ENCODE measurements at regions not wholly inside any gene's neighbourhood (a gene's known extent, or its start where the extent isn't known, plus 50 kb on each side); places are given as distances from the start of the nearest gene placed in this dataset.

DNA sequence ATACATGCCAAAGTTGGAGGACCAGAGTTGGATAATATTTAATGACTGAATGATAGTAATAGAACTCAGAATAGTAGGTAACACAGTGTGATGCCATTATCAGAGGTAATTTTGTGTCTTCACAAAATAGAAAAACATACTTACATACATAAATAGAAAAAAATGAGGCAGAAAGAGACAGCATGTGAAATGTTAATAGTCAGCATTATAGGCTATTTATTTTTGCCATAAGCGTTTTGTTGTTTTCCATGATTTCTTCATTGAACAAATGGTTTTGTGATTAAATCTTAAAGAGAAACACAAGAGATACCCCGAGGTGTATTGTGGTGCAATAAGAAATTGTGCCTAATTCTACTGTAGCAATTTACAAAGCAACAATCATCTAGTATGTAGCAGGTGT lies 626.3 kb downstream of the KCNJ2 start:
- Histone ChIP-seq H3K36me3 (ENCODE audit: low read depth, low read length) (no peaks in the 10 kb centered on the region), H3K4me1 (ENCODE audit: insufficient read depth, low read length) (no peaks in the 10 kb centered on the region), H3K4me3 (ENCODE audit: low read length) (no peak overlapping the region), H3F3A (ENCODE audit: low read length, unreplicated experiment) (no peaks in the 10 kb centered on the region), H3K9me2 (replicated peaks; ENCODE audit: low read length) (no peaks in the 10 kb centered on the region), H3K79me2 (ENCODE audit: low read length) (no peaks in the 10 kb centered on the region), H3K9ac (ENCODE audit: low read length) (no peak overlapping the region), H4K20me1 (ENCODE audit: low read length) (no peaks in the 10 kb centered on the region), H3K9me3 (ENCODE audit: low read length) (no peaks in the 10 kb centered on the region), H3K4me2 (ENCODE audit: low read length) (no peak overlapping the region), H2AFZ (ENCODE audit: low read length) (no peak overlapping the region), H3K27me3 (ENCODE audit: low read length) (no peaks in the 10 kb centered on the region), H3K27ac (ENCODE audit: low read length) (no peak overlapping the region)
- ATAC-seq (no peak), DNase-seq (no peak)
- TF ChIP-seq EZH2phosphoT487 (IDR thresholded peaks at IDR 0.05; ENCODE audit: borderline replicate concordance, low read length) (no peak), EZH2 (IDR thresholded peaks at IDR 0.05; ENCODE audit: low read length, unreplicated experiment) (no peak)
- TF ChIP-seq, protein P1, sequence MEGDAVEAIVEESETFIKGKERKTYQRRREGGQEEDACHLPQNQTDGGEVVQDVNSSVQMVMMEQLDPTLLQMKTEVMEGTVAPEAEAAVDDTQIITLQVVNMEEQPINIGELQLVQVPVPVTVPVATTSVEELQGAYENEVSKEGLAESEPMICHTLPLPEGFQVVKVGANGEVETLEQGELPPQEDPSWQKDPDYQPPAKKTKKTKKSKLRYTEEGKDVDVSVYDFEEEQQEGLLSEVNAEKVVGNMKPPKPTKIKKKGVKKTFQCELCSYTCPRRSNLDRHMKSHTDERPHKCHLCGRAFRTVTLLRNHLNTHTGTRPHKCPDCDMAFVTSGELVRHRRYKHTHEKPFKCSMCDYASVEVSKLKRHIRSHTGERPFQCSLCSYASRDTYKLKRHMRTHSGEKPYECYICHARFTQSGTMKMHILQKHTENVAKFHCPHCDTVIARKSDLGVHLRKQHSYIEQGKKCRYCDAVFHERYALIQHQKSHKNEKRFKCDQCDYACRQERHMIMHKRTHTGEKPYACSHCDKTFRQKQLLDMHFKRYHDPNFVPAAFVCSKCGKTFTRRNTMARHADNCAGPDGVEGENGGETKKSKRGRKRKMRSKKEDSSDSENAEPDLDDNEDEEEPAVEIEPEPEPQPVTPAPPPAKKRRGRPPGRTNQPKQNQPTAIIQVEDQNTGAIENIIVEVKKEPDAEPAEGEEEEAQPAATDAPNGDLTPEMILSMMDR (conservative IDR thresholded peaks at IDR 0.05; ENCODE audit: low read depth, low read length), result no peak
- intact Hi-C loops (cut with micrococcal nuclease), result no loop called here
- ChIA-PET CTCF (no interaction called here), POLR2A (ENCODE audit: unreplicated experiment) (no interaction called here)
- BruUV-seq (replicated peaks), result no TSS peak

DNA sequence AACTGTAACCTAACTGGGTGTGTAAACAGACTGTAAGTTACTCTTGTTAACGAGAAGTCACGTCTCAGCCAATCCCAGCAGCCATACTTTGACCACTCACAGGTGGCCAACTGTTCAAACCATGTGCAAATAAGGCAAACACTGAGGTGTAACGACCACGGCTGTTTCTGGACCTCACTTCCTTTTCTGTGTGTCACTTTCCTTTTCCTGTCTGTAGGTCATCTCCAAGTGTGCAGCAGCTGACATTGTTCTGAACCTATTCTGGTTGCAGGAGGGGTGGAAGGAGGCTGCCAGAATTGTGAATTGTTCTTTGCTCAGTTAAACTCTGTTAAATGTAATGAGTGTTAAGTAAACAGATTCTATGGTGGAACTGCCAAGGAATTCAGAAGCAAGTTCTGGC lies 627.4 kb downstream of the KCNJ2 start:
- Histone ChIP-seq H3K36me3 (ENCODE audit: low read depth, low read length) (no peaks in the 10 kb centered on the region), H3K4me3 (ENCODE audit: low read length) (no peak overlapping the region), H3K79me2 (ENCODE audit: low read length) (no peaks in the 10 kb centered on the region), H3K4me2 (ENCODE audit: low read length) (no peak overlapping the region), H2AFZ (ENCODE audit: low read length) (peak overlapping the region; percentile 15; the same call in 1 of the 2 replicates), H3K9ac (ENCODE audit: low read length) (no peak overlapping the region), H3K9me2 (replicated peaks; ENCODE audit: low read length) (no peaks in the 10 kb centered on the region), H3K27me3 (ENCODE audit: low read length) (no peaks in the 10 kb centered on the region), H3F3A (ENCODE audit: low read length, unreplicated experiment) (no peaks in the 10 kb centered on the region), H3K9me3 (ENCODE audit: low read length) (no peaks in the 10 kb centered on the region), H4K20me1 (ENCODE audit: low read length) (no peaks in the 10 kb centered on the region), H3K27ac (ENCODE audit: low read length) (no peak overlapping the region), H3K4me1 (ENCODE audit: insufficient read depth, low read length) (no peaks in the 10 kb centered on the region)
- ATAC-seq, result peak; percentile 15; the same call in 1 of the 2 replicates
- no TSS peak for BruUV-seq (replicated peaks)
- peak; percentile 7 for DNase-seq
- ChIA-PET CTCF (no interaction called here), POLR2A (ENCODE audit: unreplicated experiment) (no interaction called here)
- no peak for TF ChIP-seq EZH2 (IDR thresholded peaks at IDR 0.05; ENCODE audit: low read length, unreplicated experiment)
- no peak for TF ChIP-seq EZH2phosphoT487 (IDR thresholded peaks at IDR 0.05; ENCODE audit: borderline replicate concordance, low read length)
- TF ChIP-seq, protein P1 (conservative IDR thresholded peaks at IDR 0.05; ENCODE audit: low read depth, low read length), result no peak
- intact Hi-C loops (cut with micrococcal nuclease), result no loop called here

DNA sequence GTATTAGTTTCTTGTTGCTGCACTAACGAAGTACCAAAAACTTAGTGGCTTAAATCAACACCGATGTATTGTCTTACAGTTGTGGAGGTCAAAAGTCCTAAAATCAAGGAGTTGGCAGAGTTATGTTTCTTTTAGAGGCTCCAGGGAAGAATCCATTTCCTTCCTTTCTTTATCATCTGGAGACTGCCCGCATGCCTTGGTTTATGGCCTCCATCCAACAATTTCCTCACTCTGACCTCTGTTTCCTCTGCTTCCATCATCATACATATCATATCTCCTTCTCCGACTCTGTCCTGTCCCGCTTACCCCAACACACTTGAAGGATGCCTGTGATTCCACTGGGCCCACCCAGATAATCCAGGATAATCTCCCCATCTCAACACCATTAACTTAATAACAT lies 627.8 kb downstream of the KCNJ2 start:
- CTCF ChIA-PET, result no interaction called here

More for the DNA sequence above, 627.8 kb downstream of the KCNJ2 start:
- Histone ChIP-seq H3K4me2 (ENCODE audit: low read length) (no peak overlapping the region), H3K9me2 (replicated peaks; ENCODE audit: low read length) (no peaks in the 10 kb centered on the region), H3K27me3 (ENCODE audit: low read length) (no peaks in the 10 kb centered on the region), H3K79me2 (ENCODE audit: low read length) (no peaks in the 10 kb centered on the region), H3K9ac (ENCODE audit: low read length) (no peak overlapping the region), H3K9me3 (ENCODE audit: low read length) (no peaks in the 10 kb centered on the region), H3F3A (ENCODE audit: low read length, unreplicated experiment) (no peaks in the 10 kb centered on the region), H3K4me1 (ENCODE audit: insufficient read depth, low read length) (no peaks in the 10 kb centered on the region), H3K27ac (ENCODE audit: low read length) (no peak overlapping the region), H3K36me3 (ENCODE audit: low read depth, low read length) (no peaks in the 10 kb centered on the region), H4K20me1 (ENCODE audit: low read length) (no peaks in the 10 kb centered on the region), H2AFZ (ENCODE audit: low read length) (peak overlapping the region; percentile 15; the same call in 1 of the 2 replicates), H3K4me3 (ENCODE audit: low read length) (no peak overlapping the region)
- no TSS peak for BruUV-seq (replicated peaks)
- POLR2A ChIA-PET (ENCODE audit: unreplicated experiment), result no interaction called here
- ATAC-seq (no peak), DNase-seq (no peak)
- intact Hi-C loops (cut with micrococcal nuclease), result no loop called here
- TF ChIP-seq EZH2 (IDR thresholded peaks at IDR 0.05; ENCODE audit: low read length, unreplicated experiment) (no peak), EZH2phosphoT487 (IDR thresholded peaks at IDR 0.05; ENCODE audit: borderline replicate concordance, low read length) (no peak)
- TF ChIP-seq, protein P1 (conservative IDR thresholded peaks at IDR 0.05; ENCODE audit: low read depth, low read length), result no peak
